ENCODE measurements at regions not wholly inside any gene's neighbourhood (a gene's known extent, or its start where the extent isn't known, plus 50 kb on each side); places are given as distances from the start of the nearest gene placed in this dataset.

DNA sequence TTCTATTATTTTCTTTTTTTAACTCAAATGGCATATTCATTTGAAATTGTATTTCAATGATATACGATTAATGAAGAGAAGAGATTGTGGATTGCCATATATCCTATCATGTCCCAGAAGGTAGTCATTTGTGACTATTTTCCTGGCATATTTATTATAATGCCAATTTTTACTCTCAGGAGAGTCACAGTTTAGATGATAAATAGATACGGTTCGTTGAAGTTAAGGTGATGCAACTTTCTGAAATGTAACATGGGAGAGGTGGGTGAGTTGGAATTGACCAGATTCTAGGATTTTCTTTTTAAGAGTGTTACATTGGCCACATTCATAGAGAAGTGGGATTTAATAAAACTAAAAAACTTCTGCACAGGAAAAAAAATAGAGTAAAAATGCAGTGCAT is 1138.5 kb downstream of the NCAM2 start:
- Histone ChIP-seq H3K23me2 (ENCODE audit: low read depth, low read length) (no peaks in the 10 kb centered on the region), H2BK20ac (ENCODE audit: low read length) (no peak overlapping the region), H2BK15ac (ENCODE audit: low read length) (no peak overlapping the region), H3K79me2 (ENCODE audit: control insufficient read depth in 1 of 2, insufficient read depth in 2 of 2, low read length in 2 of 2) (no peaks in the 10 kb centered on the region), H3K4me2 (ENCODE audit: insufficient read depth in 1 of 2, low read depth in 2 of 2, low read length in 2 of 2) (no peak overlapping the region), H3K9ac (replicated peaks in 1 of 4; ENCODE audit: extremely low read depth in 1 of 4, low read depth in 3 of 4, low read length in 3 of 4) (no peak overlapping the region), H3K36me3 (ENCODE audit: control insufficient read depth in 2 of 4, insufficient read depth in 4 of 4, low read length in 3 of 4) (no peaks in the 10 kb centered on the region), H3K9me3 (ENCODE audit: insufficient read depth in 2 of 2, low read depth in 1 of 2, low read length in 1 of 2) (no peaks in the 10 kb centered on the region), H4K91ac (replicated peaks; ENCODE audit: insufficient read length, low read length) (no peak overlapping the region), H2AK5ac (ENCODE audit: low read depth, low read length) (no peak overlapping the region), H2BK120ac (replicated peaks; ENCODE audit: low read depth, low read length) (no peak overlapping the region), H4K20me1 (replicated peaks in 1 of 2; ENCODE audit: control insufficient read depth in 1 of 2, insufficient read depth in 2 of 2, low read length in 2 of 2) (no peaks in the 10 kb centered on the region), H2BK12ac (ENCODE audit: low read depth, low read length) (no peak overlapping the region), H3K14ac (ENCODE audit: insufficient read length) (no peak overlapping the region), H2BK5ac (ENCODE audit: low read depth, low read length) (no peak overlapping the region), H3K18ac (ENCODE audit: extremely low read depth, low read length) (no peak overlapping the region), H4K8ac (ENCODE audit: extremely low read depth, insufficient read depth, low read length) (no peak overlapping the region), H3K27me3 (replicated peaks in 1 of 4; ENCODE audit: control insufficient read depth in 3 of 4, extremely low read depth in 1 of 4, insufficient read depth in 3 of 4, low read length in 3 of 4) (no peaks in the 10 kb centered on the region), H3K56ac (replicated peaks; ENCODE audit: insufficient read length, low read depth, low read length) (no peak overlapping the region), H3K79me1 (ENCODE audit: low read depth, low read length) (no peaks in the 10 kb centered on the region), H2AFZ (ENCODE audit: low read length) (no peak overlapping the region), H3K27ac (ENCODE audit: low read depth, low read length) (no peak overlapping the region), H3K4me1 (replicated peaks in 1 of 4; ENCODE audit: control insufficient read depth in 3 of 4, insufficient read depth in 4 of 4, low read length in 3 of 4) (no peaks in the 10 kb centered on the region), H3K4ac (replicated peaks; ENCODE audit: insufficient read length, low read depth, low read length) (no peak overlapping the region), H3K23ac (ENCODE audit: insufficient read length) (no peak overlapping the region), H3K4me3 (ENCODE audit: extremely low read depth in 1 of 4, insufficient read depth in 2 of 4, low read depth in 3 of 4, low read length in 4 of 4) (no peak overlapping the region), H4K5ac (ENCODE audit: insufficient read length, low read depth, low read length) (no peak overlapping the region)
- no peak for DNase-seq (ENCODE audit: low read depth in 1 of 2, low spot score in 2 of 2)
- WGBS, 2 experiments (ENCODE audit: extremely low coverage in 1 of 2, insufficient coverage in 1 of 2, insufficient read length in 1 of 2, insufficient replicate concordance in 2 of 2, low coverage in 1 of 2, low lambda C conversion rate in 2 of 2, missing lambda C conversion rate in 1 of 2), result 96% methylated on average over 3 of the region's 3 CpGs; no CpG with 5 or more reads in 1 of the 2 experiments
- FAIRE-seq, result no peak
- POLR2A ChIA-PET (ENCODE audit: partially characterized antibody), result no interaction called here
- CTCF ChIA-PET (ENCODE audit: partially characterized antibody), result no interaction called here
- no peak for TF ChIP-seq SRF (IDR thresholded peaks at IDR 0.05; ENCODE audit: low read depth, low read length)
- no peak for TF ChIP-seq SIX5 (IDR thresholded peaks at IDR 0.05; ENCODE audit: low read depth, low read length)
- no peak for TF ChIP-seq EZH2 (IDR thresholded peaks at IDR 0.05; ENCODE audit: low read depth, low read length, severe bottlenecking)
- no peak for TF ChIP-seq KDM4A (IDR thresholded peaks at IDR 0.05; ENCODE audit: low read depth, low read length, severe bottlenecking)
- no peak for TF ChIP-seq SAP30 (IDR thresholded peaks at IDR 0.05; ENCODE audit: insufficient read depth, insufficient replicate concordance, low read length)
- TF ChIP-seq, protein P1, sequence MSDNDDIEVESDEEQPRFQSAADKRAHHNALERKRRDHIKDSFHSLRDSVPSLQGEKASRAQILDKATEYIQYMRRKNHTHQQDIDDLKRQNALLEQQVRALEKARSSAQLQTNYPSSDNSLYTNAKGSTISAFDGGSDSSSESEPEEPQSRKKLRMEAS (IDR thresholded peaks at IDR 0.05), result no peak
- no peak for TF ChIP-seq HDAC2 (IDR thresholded peaks at IDR 0.05; ENCODE audit: borderline replicate concordance in 1 of 2, low read depth in 2 of 2, low read length in 2 of 2)
- no peak for TF ChIP-seq RFX5 (IDR thresholded peaks at IDR 0.05; ENCODE audit: borderline replicate concordance, low read depth, low read length)
- TF ChIP-seq, protein P2, sequence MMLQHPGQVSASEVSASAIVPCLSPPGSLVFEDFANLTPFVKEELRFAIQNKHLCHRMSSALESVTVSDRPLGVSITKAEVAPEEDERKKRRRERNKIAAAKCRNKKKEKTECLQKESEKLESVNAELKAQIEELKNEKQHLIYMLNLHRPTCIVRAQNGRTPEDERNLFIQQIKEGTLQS (IDR thresholded peaks at IDR 0.05; ENCODE audit: insufficient read depth, low read depth, low read length), result no peak

Data from H1 (cell line).